NCI-H1417 treated with DMSO at 0.1 percent for 48 hours (cell line): ENCODE measurements at regions not wholly inside any gene's neighbourhood (a gene's known extent, or its start where the extent isn't known, plus 50 kb on each side); places are given as distances from the start of the nearest gene placed in this dataset.
"Not testable (repeated sequence)": the region's sequence is repeated elsewhere in the genome, so short reads cannot be mapped to it uniquely, and the experiment has no call there.

Source experiments
- DNase-seq: peaks from one replicate; lab custom pipeline; 2025; lab: John Stamatoyannopoulos, UW

GRCh38 chr2:175829741-175830140, 172.3 kb downstream of the LNPK start:
- DNase-seq = no peak

- DNase-seq = no peak
These were observed 174.2 kb downstream of the LNPK start for GRCh38 chr2:175827856-175828255.

GRCh38 chr2:175824243-175824642, 177.8 kb downstream of the LNPK start:
- DNase-seq = no peak

GRCh38 chr2:175823707-175824073, 178.4 kb downstream of the LNPK start:
- no peak for DNase-seq

- no peak for DNase-seq
These were observed 178.9 kb downstream of the LNPK start for GRCh38 chr2:175823002-175823706.

- DNase-seq = no peak
These were observed 184.8 kb downstream of the LNPK start for GRCh38 chr2:175817221-175817620.

- no peak for DNase-seq
These were observed 186.5 kb downstream of the LNPK start for GRCh38 chr2:175815537-175815936.

- no peak for DNase-seq
These were observed 190.1 kb downstream of the LNPK start for GRCh38 chr2:175811971-175812370.

GRCh38 chr2:175808858-175809257, 193.2 kb downstream of the LNPK start:
- no peak for DNase-seq

GRCh38 chr2:175808078-175808477, 194.0 kb downstream of the LNPK start:
- no peak for DNase-seq

GRCh38 chr2:175807031-175807873, 194.8 kb downstream of the LNPK start:
- no peak for DNase-seq

GRCh38 chr2:175806570-175806969, 195.5 kb downstream of the LNPK start:
- no peak for DNase-seq

- no peak for DNase-seq
These were observed 196.0 kb downstream of the LNPK start for GRCh38 chr2:175806125-175806490.

- DNase-seq = no peak
These were observed 196.5 kb downstream of the LNPK start for GRCh38 chr2:175805442-175806124.

GRCh38 chr2:175804122-175804521, 197.9 kb downstream of the LNPK start:
- DNase-seq = no peak

GRCh38 chr2:175796422-175796821, 205.6 kb downstream of the LNPK start:
- DNase-seq = not testable (repeated sequence)

- no peak for DNase-seq
These were observed 208.4 kb downstream of the LNPK start for GRCh38 chr2:175793648-175794047.

- DNase-seq = no peak
These were observed 209.2 kb downstream of the LNPK start for GRCh38 chr2:175792881-175793280.

GRCh38 chr2:175792199-175792598, 209.9 kb downstream of the LNPK start:
- DNase-seq = no peak

- DNase-seq = peak; percentile 44
These were observed 215.5 kb downstream of the LNPK start for GRCh38 chr2:175786471-175787124.

- not testable (repeated sequence) for DNase-seq
These were observed 224.7 kb downstream of the LNPK start for GRCh38 chr2:175777337-175777736.

- no peak for DNase-seq
These were observed 232.9 kb downstream of the LNPK start for GRCh38 chr2:175769200-175769599.
